Pancreas (tissue), 10 donors: ENCODE measurements at regions not wholly inside any gene's neighbourhood (a gene's known extent, or its start where the extent isn't known, plus 50 kb on each side); places are given as distances from the start of the nearest gene placed in this dataset.
"Not testable (repeated sequence)": the region's sequence is repeated elsewhere in the genome, so short reads cannot be mapped to it uniquely, and the experiment has no call there.

Experiments used
- ATAC-seq, 4 donors: fragments of 200-7000 bp; cut with Tn5 transposase; one replicate each; pipeline versions ENCODE4 v1.8.0 to v1.9.1; 2020; ENCODE audit warnings: mild to moderate bottlenecking in 4 of 4, moderate library complexity in 4 of 4
- DNase-seq, 6 donors: peaks; one replicate each; pipeline ENCODE4 v3.0.0-alpha.2; 2020
- FAIRE-seq: peaks from 2 replicates; lab custom pipeline; 2012; peaks lifted over from hg19 to GRCh38; lab: Jason Lieb, UNC
- H3K27ac ChIP-seq, 4 donors: fragments of 200-600 bp; sonication (generic); 1 replicate in 3 of 4; 2 replicates in 1 of 4; pipeline versions ENCODE4 v1.5.0 to v1.8.0; 2020
- H3K27me3 ChIP-seq, 4 donors: fragments of 200-600 bp; one replicate each; pipeline ENCODE4 v1.8.0; 2021
- H3K36me3 ChIP-seq, 3 donors: fragments of 200-600 bp; sonication (generic) in 1 of 3; one replicate each; pipeline versions ENCODE4 v1.5.0 to v1.8.0; 2020 to 2021
- H3K4me1 ChIP-seq, 3 donors: fragments of 200-600 bp; one replicate each; pipeline ENCODE4 v1.8.0; 2021
- H3K4me3 ChIP-seq, 4 donors: fragments of 200-600 bp; sonication (generic) in 2 of 4; one replicate each; pipeline versions ENCODE4 v1.5.0 to v1.8.0; 2020 to 2021
- H3K9me3 ChIP-seq, 4 donors: fragments of 200-600 bp; one replicate each; pipeline ENCODE4 v1.8.0; 2021
- CTCF ChIP-seq, 4 donors: fragments of 200-600 bp; sonication (generic) in 3 of 4; IDR thresholded peaks; one replicate each; pipeline versions ENCODE4 v1.5.0 to v1.8.0; 2021; ENCODE audit warnings: antibody characterized with exemption in 4 of 4
- WGBS, 2 donors: extraction: QIAGEN DNeasy Blood & Tissue Kit; methylation state at CpG; one replicate each; pipeline ENCODE4 v1.1.7; 2013; 5-methylcytosine and 5-hydroxymethylcytosine counted together
- intact Hi-C, 3 donors: fragments of 100-400 bp; cut with DNase I; formaldehyde crosslinking; loops; one replicate each; pipeline versions ENCODE4 v1.11.1 to v1.14.2; 2022
- donor health status: healthy with polysubstance abuse.
- donor health status: DM: no; HTN: no; CAD: no; lungs with moderate emphysema.
- donor health status: DM: no; HTN: no; CAD: no.
- donor health status: control.
- donor health status: control.
- donor health status: Bipolar disorder and iron deficiency.
- donor health status: DM: yes; HTN: yes; CAD: no.
- donor health status: DM: no; HTN: no; CAD: no.
- donor health status: DM: no; HTN: no; CAD: no.
- donor health status: DM: yes; HTN: yes; CAD: no.

GRCh38 chr6:74492587-74492986 is 713.3 kb downstream of the COL12A1 start:
- no peak for FAIRE-seq
- no peak for TF ChIP-seq CTCF (IDR thresholded peaks at IDR 0.05)
- intact Hi-C loops: no loop called here
- no peak overlapping the region for H3K27ac ChIP-seq
- H3K27me3 ChIP-seq: no peaks in the 10 kb centered on the region
- 55 to 69% methylated on average over 1 of the region's 1 CpG for WGBS, 2 donors
- ATAC-seq: no peak
- no peak overlapping the region for H3K4me3 ChIP-seq
- H3K9me3 ChIP-seq: no peaks in the 10 kb centered on the region
- H3K36me3 ChIP-seq: no peaks in the 10 kb centered on the region
- H3K4me1 ChIP-seq: no peaks in the 10 kb centered on the region
- DNase-seq: no peak

DNA sequence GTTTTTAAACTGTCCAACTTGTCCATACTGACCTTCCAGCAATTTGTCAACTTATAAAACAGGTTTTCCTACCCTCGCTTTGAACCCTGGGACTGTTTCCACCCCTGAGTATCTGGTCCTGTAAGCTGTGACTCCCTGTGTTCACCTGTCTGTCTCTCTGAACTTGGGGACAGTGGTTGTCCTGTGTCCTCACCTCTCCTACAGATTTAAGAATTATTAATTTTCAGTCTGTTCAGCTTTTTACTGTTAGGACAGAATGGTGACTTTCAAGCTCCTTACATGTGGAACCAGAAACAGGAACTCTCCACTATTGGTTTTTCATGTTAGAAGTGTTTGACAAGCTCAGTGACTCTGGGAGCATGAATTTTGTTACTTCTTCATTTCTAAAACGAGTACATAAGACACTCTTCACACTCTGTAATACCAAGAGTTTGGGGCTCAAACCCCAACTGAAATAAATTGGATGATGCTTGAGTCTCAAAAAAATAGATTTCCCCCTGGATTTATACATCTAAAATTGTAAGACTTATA is 713.9 kb downstream of the COL12A1 start:
- no peak overlapping the region for H3K4me3 ChIP-seq
- H3K4me1 ChIP-seq: no peaks in the 10 kb centered on the region
- no peaks in the 10 kb centered on the region for H3K9me3 ChIP-seq
- DNase-seq (no peak), FAIRE-seq (no peak), ATAC-seq (no peak)
- intact Hi-C loops: no loop called here
- 34 to 54% methylated on average over 2 of the region's 2 CpGs for WGBS, 2 donors
- H3K36me3 ChIP-seq: no peaks in the 10 kb centered on the region
- no peak for TF ChIP-seq CTCF (IDR thresholded peaks at IDR 0.05)
- H3K27me3 ChIP-seq: no peaks in the 10 kb centered on the region
- H3K27ac ChIP-seq: no peak overlapping the region

- FAIRE-seq, H3K27me3 ChIP-seq, H3K4me3 ChIP-seq, intact Hi-C loops, H3K36me3 ChIP-seq, H3K9me3 ChIP-seq, H3K4me1 ChIP-seq, ATAC-seq, H3K27ac ChIP-seq: not testable (repeated sequence)
- peak in 1 of 6 donors; percentile 37 for DNase-seq
- 93% methylated on average over 7 to 13 of the region's 13 CpGs for WGBS, 2 donors
These were observed 717.1 kb downstream of the COL12A1 start for GRCh38 chr6:74488726-74489125.

DNA sequence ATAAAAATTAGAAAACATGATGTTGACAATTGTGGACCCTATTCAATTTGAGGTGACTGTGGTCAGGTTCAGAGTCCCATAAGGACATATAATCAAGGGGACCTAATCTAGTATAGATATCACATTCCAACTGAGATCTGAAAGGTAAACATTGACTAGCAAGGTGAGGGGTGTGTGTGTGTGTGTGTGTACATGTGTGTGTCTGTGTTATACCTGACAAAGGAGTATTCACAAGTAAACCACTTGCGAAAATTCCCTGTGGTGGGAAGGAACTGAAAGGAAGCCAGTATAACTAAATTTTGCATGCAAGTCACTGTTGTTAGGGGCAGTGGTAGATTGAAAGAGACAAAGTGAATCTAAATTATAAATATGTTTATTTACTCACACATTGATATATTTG is 723.7 kb downstream of the COL12A1 start:
- Histone ChIP-seq H3K4me1 (no peaks in the 10 kb centered on the region), H3K27ac (no peak overlapping the region), H3K27me3 (no peaks in the 10 kb centered on the region), H3K9me3 (no peaks in the 10 kb centered on the region), H3K36me3 (no peaks in the 10 kb centered on the region), H3K4me3 (no peak overlapping the region)
- TF ChIP-seq CTCF (IDR thresholded peaks at IDR 0.05): no peak
- ATAC-seq (no peak), FAIRE-seq (no peak), DNase-seq (no peak)
- intact Hi-C loops: no loop called here
- WGBS, 2 donors: 38 to 45% methylated on average over 1 of the region's 1 CpG

GRCh38 chr6:74480561-74480960 is 725.3 kb downstream of the COL12A1 start:
- H3K9me3 ChIP-seq: no peaks in the 10 kb centered on the region
- DNase-seq: no peak
- H3K4me1 ChIP-seq: no peaks in the 10 kb centered on the region
- no peak overlapping the region for H3K4me3 ChIP-seq
- no peak for TF ChIP-seq CTCF (IDR thresholded peaks at IDR 0.05)
- no peak for FAIRE-seq
- no peaks in the 10 kb centered on the region for H3K27me3 ChIP-seq
- no peaks in the 10 kb centered on the region for H3K36me3 ChIP-seq
- intact Hi-C loops: no loop called here
- ATAC-seq: no peak
- 74 to 79% methylated on average over 2 of the region's 2 CpGs for WGBS, 2 donors
- H3K27ac ChIP-seq: no peak overlapping the region
